GM11168 (cell line): ENCODE measurements at regions not wholly inside any gene's neighbourhood (a gene's known extent, or its start where the extent isn't known, plus 50 kb on each side); places are given as distances from the start of the nearest gene placed in this dataset.
"Not testable (repeated sequence)": the region's sequence is repeated elsewhere in the genome, so short reads cannot be mapped to it uniquely, and the experiment has no call there.

Source experiments
- in situ Hi-C: fragments of 300-500 bp; cut with MboI; formaldehyde crosslinking; loops from one replicate; pipeline ENCODE4 v1.12.0; 2022; ENCODE audit warnings: low sequenced_read_pairs; ENCODE audit not compliant: unreplicated experiment

DNA sequence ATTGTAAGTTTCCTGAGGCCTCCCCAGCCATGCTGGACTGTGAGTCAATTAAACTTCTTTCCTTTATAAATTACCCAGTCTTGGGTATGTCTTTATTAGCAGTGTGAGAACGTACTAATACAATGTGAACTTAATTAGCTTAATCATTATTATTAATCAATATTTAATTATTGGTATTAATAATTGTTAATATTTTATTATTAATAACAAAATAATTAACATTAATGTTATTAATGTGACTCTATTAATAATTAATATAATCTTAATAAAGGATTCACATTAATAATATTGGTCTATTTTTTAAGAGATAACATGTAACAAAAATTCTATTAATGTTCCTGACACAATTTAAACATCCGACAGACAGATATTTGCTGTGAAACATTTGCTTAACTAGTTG lies 164.9 kb upstream of the ATF7IP start:
- in situ Hi-C loops = no loop called here

DNA sequence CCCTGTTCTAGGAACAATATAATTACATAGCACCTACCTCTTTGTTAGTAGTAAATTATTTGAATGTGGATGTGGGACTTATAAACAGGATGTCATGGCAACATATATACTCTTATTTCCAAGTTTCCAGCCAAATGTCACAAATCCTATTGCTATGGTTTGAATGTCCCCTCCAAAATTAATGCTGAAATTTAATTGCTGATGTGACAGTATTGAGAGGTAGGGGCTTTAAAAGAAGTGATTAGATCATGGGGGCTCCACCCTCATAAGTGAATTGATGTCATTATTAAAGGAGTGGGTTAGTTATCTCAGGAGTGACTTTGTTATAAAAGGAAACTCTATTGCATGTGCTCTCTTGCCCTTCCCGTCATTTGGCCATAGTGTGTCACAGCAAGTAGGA lies 164.2 kb upstream of the ATF7IP start:
- in situ Hi-C loops = no loop called here

DNA sequence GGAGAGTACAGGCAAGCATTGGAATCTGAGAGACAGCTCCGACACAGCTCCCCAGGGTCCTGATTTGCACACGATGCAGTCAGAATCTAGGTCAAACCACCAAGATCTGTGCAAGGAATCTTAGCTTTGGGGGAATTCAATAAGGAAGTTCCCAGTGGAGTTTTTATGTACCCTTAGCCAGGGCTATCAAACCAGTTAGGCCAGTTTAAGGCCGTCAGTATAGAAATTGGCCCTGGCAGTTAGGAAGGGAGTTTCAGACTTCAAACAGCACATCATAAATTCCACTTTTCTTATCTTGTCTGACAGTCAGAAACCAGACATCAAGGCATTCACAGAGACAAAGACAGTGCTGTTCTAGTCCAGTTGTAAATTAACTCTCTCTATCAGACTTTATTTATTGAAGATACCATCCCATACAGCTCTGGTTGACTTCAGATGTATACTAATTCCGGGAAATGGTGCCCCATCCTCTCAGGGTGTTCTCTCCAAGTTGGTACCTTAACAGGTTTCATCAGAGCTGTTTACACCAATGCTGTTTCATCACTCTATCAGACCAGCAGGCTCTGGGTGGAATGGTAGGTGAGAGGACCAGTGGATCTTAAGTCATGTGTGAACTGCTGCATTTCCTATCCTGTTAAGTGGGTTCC lies 157.5 kb upstream of the ATF7IP start:
- in situ Hi-C loops = no loop called here

DNA sequence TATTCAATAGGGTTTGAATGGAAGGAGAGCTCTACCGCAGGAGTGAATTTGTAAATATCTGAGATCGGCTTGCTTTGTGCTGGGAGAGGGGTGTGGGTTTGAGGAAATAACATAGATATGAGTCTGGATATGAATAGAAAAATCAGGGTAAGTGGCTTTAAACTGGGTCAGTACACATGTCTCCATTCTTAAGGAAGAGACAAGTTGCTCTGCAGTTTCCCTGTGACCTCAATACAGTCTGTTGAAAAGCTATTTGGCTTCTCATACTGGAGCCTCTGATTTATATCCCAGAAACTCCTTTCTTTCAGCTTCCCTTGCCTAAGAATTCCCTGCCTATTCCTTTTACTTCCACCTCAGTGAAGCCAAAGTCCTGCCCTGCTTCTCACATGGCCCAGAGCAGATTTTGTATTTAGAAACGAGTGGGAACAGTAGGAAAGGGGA lies 153.5 kb upstream of the ATF7IP start:
- in situ Hi-C loops = no loop called here

DNA sequence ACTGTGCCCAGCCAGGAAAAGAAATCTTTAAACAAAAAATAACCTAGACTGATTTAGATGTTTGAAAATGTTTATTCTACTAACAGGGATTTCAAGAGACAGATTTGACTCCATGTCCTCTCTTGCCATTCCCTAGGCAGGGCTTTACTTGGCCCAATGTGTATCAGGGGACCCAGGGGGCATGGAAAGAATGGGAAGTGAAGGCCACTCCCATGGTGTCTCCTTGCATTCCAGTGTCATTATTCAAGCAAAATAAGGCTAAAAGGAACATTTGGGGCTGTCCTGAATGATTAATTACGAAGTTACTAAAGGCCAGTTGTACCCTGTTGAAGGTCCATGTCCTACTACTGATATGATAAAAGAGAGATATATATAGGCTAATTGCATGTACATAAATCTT lies 151.9 kb upstream of the ATF7IP start:
- in situ Hi-C loops = no loop called here

DNA sequence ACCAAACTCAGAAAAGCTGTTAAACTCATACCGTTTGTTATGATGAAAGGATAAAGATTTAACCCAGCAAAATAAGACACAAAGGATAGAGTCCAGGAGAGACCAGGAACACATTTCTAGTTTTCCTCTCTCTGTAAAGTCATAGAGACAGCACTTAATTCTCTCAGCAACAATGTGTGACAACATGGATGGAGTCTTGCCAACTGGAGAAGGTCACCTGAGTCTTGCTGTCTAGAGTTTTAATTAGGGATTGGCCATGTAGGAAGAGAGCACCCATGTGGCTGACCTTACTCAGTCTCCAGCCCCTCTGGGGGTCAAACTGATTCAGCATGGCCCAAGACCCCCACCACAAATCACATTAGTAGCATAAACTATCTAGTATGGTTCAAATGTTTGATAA lies 151.0 kb upstream of the ATF7IP start:
- in situ Hi-C loops = no loop called here

DNA sequence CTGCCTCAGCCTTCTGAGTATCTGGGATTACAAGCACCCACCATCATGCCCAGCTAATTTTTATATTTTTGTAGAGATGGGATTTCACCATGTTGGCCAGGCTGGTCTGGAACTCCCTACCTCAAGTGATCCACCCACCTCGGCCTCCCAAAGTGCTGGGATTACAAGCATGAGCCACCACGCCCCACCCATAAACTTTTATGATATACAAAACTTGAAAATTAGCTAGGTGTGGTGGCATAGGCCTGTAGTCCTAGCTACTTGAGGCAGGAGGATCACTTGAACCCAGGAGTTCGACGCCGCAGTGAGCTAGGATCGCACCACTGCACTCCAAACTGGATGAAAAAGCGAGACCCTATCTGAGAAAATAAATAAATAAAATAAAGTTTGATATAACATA lies 149.5 kb upstream of the ATF7IP start:
- in situ Hi-C loops = not testable (repeated sequence)

DNA sequence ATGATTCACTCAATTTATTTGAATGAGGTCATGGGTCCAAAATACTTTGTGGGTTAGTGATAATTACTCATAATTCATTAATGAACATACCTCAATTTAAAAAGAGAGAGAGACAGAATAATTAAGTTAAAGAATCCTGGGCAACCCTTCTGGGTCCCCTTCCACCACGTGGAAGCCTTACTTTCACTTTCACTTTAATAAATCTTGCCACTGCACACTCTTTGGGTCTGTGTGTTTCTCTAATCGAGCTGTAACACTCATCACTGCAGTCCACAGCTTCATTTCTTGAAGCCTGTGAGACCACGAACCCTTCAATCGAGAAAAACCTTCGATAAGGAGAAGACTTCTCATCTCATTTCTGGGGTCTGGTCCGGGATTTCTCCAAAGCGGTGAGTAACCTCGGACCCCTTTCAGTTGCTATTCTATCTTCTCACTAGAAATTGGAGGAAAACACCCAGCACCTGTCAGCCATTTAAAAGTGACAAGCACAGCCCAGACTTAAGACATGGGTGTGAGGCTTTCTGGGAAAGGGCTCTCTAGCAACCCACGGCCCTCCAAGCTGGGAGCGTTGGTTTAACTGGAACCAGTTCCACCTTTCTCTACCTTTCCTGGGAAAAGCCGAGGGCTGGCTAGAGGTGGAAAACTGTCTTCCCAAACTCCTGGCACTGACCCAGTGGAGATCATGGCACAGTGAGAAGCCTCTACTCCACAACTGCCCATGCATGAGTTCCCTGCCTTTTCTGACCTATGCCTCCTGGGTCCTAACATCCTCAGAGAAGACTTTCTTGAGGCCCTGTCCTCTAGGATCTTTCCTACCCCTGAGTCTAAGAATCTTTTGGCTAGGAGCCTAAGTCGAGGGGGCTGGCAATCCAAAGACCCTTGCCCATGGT lies 148.8 kb upstream of the ATF7IP start:
- in situ Hi-C loops = no loop called here

DNA sequence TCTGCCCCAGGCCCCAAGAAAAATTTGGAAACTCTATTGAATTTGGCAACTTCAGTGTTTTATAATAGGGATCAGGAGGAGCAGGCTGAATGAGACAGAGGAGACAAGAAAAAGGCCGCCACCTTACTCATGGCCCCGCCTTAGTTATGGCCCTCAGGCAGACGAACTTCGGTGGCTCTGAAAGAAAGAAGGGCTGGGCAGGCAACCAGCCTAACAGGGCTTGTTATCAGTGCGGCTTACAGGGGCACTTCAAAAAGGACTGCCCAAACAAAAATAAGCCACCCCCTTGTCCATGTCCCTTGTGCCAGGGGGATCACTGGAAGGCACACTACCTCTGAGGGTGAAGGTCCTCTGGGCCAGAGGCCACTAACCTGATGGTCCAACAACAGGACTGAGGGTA lies 146.3 kb upstream of the ATF7IP start:
- in situ Hi-C loops = no loop called here

DNA sequence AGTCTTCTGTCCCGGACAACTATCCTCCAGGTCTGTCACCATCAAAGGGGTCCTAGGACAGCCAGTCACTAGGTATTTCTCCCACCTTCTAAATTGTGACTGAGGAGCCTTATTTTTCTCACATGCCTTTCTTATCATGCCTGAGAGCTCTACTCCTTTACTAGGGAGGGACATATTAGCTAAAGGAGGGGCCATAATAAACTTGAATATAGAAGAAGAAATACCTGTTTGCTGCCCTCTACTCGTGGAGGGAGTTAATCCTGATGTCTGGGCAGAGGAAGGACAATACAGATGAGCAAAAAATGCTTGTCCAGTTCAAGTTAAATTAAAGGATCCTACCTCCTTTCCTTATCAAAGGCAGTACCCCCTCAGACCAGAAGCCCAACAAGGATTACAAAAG lies 145.8 kb upstream of the ATF7IP start:
- in situ Hi-C loops = not testable (repeated sequence)

DNA sequence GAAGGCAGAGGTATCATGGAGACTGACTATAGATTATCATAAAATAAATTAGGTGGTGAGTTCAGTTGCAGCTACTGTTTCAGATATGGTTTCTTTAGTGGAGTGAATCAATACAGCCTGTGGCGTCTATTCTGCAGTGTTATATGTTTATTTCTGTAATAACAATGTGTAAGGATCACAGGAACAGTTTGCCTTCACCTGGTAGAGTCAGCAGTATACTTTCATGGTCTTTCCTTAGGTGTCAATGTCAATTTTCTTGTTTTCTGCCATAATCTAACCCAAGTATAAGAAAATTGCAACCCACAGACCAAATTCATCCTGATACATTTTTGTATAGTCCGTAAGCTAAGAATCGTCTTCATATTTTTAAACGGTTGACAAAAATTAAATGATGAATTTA lies 140.4 kb upstream of the ATF7IP start:
- in situ Hi-C loops = loop anchor here (25.0 kb wide), 1 partner anchor 737 kb away; the partner anchor contains the start of genes ARHGDIB and PDE6H

DNA sequence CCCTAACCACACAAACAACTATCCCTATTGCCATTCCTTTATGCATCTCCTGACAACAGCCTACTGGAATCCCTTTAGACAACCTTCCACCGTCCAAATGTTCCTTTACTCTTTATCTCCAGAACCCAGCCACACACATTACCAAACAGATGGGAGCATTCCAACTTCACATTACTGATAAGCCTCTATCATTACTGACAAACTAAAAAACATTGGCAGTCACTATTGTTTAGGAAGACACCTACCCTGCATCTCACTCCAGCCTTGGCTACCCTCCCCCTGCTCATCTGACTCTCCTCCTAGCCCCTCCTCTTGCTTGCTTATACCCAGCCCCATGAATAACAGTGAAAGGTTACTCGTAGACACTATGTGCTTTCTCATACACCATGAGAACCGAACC lies 130.3 kb upstream of the ATF7IP start:
- in situ Hi-C loops = loop anchor here (5.0 to 25.0 kb wide), 2 partner anchors 382 to 727 kb away; partner anchors contain the start of genes ARHGDIB and PDE6H

DNA sequence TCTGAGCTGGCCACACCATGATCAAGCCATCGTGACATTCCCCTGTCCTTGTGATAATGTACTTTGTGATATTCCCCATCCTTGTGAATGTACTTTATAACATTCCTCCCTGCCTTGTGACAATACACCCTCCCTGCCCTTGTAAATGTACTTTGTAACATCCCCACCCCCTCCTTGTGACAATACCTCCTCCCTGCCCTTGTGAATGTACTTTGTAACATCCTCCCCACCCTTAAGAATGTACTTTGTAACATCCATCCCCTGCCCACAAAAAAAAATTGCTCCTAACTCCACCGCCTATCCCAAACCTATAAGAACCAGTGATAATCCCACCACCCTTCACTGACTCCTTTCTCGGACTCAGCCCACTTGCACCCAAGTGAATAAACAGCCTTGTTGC lies 128.8 kb upstream of the ATF7IP start:
- in situ Hi-C loops = loop anchor here (5.0 to 25.0 kb wide), 2 partner anchors 381 to 726 kb away; partner anchors contain the start of genes ARHGDIB and PDE6H

DNA sequence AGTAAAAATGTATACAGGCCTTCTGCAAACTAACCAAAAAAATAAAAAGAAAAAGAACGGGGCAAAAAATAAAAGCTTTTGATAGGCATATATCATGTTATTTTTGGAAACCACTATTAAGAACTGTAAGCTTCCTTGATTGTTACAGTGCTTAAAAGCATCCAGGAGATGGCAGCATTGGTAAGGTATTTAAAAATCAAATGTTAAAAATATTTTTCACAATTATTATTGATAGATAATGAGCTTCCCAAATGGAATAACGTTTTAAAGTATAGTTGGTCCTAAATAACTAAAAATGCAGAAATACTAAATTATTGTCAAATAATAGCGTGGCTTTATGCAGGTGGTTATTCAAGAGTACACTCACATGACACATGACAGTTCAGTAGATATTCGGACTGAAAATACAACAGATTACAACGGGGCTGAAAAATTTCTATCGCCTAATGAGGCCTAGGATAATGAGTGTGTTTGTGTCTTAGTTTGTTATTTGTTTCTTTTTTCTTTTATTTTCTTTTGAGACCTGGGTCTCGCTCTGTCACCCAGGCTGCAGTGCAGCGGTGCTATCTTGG lies 127.2 kb upstream of the ATF7IP start:
- in situ Hi-C loops = loop anchor here (5.0 to 25.0 kb wide), 2 partner anchors 379 to 724 kb away; partner anchors contain the start of genes ARHGDIB and PDE6H

DNA sequence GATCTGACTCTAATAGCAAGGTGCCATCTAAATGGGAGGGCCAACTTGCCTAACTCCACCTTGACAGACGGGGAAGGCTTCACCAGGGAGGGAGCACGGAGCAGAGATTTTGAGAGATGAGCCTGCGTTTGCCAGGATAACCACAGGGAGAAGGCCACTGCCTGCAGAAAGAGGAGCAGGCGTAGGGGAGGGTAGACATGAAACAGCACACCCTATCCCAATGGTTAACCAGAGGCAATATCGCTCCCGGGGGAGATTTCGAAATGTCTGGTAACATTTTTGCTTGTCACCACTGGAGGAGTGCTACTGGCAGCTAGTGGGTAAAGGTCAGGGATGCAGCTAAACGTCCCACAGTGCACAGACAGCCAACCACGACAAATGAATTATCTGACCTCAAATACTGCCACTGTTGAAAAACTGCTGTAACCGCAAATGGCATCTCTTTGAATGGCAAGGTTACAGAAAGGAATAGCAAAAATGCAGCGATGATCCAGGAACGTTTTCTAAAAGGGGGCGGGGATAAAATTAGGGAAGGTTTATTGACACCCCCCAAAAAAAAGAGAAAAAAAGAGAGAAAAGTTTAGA lies 126.0 kb upstream of the ATF7IP start:
- in situ Hi-C loops = loop anchor here (5.0 to 25.0 kb wide), 2 partner anchors 378 to 723 kb away; partner anchors contain the start of genes ARHGDIB and PDE6H

DNA sequence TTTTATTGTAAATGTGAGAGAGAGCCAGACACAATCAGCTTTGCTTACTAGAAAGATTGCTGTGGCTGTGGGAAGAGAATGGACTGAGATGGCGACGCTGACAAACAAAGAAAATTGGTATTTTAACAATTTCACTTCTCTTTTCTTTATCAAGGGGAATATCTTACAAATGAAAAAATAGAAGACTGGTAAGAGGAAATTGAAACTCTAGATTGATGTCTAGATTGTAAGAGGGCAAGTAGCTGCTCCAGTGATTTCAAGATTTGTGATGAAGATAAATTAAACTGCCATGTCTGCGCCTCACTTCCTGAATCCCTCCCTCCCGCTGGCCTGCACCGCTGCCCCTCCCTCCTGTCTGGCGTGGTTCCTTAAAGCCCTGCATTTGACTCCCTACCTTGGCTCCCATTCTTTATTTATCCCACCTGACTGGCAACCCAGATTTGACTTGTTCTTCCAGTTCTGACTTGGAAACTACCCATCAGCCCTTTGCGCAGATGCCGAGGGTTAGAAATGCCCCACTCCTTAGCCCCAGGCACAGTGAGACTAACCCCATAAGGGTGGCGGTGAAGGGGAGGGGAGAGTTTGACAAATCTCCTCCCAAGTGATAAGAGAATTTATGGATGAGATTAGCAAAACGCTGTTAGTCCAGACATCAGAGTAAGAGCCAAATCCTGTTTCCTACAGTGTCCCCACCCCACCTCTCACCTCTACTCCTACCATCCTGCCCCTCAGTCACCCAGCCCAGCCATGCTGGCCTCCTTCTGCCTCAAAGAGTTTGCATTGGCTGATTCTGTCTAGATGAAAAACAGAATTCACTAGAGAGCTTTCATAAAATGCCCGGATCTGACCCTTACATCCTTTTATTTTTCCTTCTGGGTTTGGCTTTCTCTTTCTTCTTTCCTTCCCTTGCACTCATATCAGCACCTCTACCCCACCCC lies 125.3 kb upstream of the ATF7IP start:
- in situ Hi-C loops = loop anchor here (5.0 to 25.0 kb wide), 2 partner anchors 377 to 722 kb away; partner anchors contain the start of genes ARHGDIB and PDE6H

DNA sequence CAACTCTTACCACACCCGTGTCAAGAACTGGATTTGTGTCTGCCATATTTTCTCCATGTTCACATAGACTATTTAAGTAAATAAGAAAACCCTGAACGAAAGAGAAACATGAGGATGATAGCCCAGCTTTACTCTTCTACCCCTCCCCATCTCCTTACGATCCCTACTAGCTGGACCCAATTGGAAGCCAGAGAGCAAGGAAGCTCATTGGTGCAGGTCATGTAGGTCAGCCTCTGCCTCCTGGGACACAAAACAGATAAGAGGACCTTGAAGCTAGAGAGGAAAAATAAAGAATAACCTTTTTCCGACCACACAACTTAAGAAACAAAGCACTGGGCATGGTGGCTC lies 124.6 kb upstream of the ATF7IP start:
- in situ Hi-C loops = loop anchor here (25.0 kb wide), 1 partner anchor 721 kb away; the partner anchor contains the start of genes ARHGDIB and PDE6H

DNA sequence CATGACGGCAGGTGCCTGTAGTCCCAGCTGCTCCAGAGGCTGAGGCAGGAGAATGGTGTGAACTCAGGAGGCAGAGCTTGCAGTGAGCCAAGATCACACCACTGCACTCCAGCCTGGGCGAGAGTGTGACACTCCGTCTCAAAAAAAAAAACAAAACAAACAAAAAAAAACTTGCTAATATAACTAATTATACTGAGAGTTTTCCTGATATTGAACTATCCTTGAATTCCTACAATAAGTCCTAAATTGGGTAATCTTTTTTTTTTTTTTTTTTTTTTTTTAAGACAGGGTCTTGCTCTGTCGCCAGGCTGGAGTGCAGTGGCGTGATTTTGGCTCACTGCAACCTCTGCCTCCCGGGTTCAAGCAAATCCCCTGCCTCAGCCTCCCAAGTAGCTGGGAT lies 122.7 kb upstream of the ATF7IP start:
- in situ Hi-C loops = loop anchor here (25.0 kb wide), 1 partner anchor 719 kb away; the partner anchor contains the start of genes ARHGDIB and PDE6H

DNA sequence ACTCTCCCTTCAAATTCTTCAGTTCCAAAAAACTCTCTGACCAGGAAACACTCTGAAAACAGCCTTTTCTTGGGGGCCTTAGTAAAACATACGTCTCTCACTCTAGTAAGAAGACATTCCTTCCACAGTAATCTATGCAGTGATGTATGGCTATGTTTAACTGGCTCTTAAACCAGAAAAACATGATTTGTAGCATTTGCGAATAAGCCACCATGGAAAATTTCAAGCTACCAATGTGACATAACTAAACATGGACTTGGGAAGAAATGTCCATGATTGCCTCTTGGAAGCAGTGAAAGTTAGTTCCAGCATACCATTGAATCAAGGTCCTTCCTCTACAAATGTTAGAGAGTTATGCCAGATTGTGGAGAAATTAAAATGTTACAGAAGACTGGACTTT lies 121.5 kb upstream of the ATF7IP start:
- in situ Hi-C loops = loop anchor here (25.0 kb wide), 1 partner anchor 718 kb away; the partner anchor contains the start of genes ARHGDIB and PDE6H
